OCI-LY7 (cell line): ENCODE measurements at regions not wholly inside any gene's neighbourhood (a gene's known extent, or its start where the extent isn't known, plus 50 kb on each side); places are given as distances from the start of the nearest gene placed in this dataset.
A peak's percentile ranks its signal among the peaks of the same experiment; 100 is the strongest.

ENCODE experiments used
- BruUV-seq: library from RNA; stranded (reverse); fragments of 400-500 nt; replicated peaks from 2 replicates; lab custom pipeline; 2021; lab: Mats Ljungman, UMichigan
- CTCF ChIA-PET: fragments of 300-600 bp; sonication (Branson Sonifier 250); formaldehyde crosslinking; loops from one replicate; lab custom pipeline; 2022; ENCODE audit warnings: antibody characterized with exemption; ENCODE audit not compliant: unreplicated experiment; lab: Charles Lee
- POLR2A ChIA-PET: fragments of 300-600 bp; sonication (Branson Sonifier 250); formaldehyde crosslinking; loops from one replicate; lab custom pipeline; 2022; ENCODE audit warnings: antibody characterized with exemption; lab: Charles Lee
- DNase-seq: peaks from one replicate; pipeline ENCODE4 v3.0.0-alpha.2; 2015; ENCODE audit warnings: low spot score
- H2AFZ ChIP-seq: fragments of 200-600 bp; sonication (generic), shearing (Covaris generic); 2 replicates; pipeline ENCODE4 v1.6.1; 2014; ENCODE audit warnings: mild to moderate bottlenecking, antibody characterized with exemption, low read length, moderate library complexity
- H3K27ac ChIP-seq: fragments of 200-600 bp; sonication (generic); 2 replicates; pipeline ENCODE4 v1.5.1; 2014; ENCODE audit warnings: mixed run types, low read depth, mild to moderate bottlenecking, moderate library complexity, low read length, inconsistent platforms; ENCODE audit not compliant: poor library complexity, severe bottlenecking
- H3K36me3 ChIP-seq: fragments of 200-600 bp; sonication (generic); 2 replicates; pipeline ENCODE4 v1.6.1; 2014; ENCODE audit warnings: mild to moderate bottlenecking, antibody characterized with exemption, low read length, moderate library complexity, mixed read lengths; ENCODE audit not compliant: insufficient read depth
- H3K4me1 ChIP-seq: fragments of 200-600 bp; sonication (generic); 2 replicates; pipeline ENCODE4 v1.5.1; 2014; ENCODE audit warnings: mild to moderate bottlenecking, low read length; ENCODE audit not compliant: insufficient read depth, poor library complexity, severe bottlenecking
- H3K4me2 ChIP-seq: fragments of 200-600 bp; sonication (generic); 2 replicates; pipeline ENCODE4 v1.6.1; 2014; ENCODE audit warnings: mild to moderate bottlenecking, low read length
- H3K4me3 ChIP-seq: fragments of 200-600 bp; sonication (generic); 2 replicates; pipeline ENCODE4 v1.5.1; 2014; ENCODE audit warnings: mild to moderate bottlenecking, low read depth, low read length; ENCODE audit not compliant: poor library complexity, severe bottlenecking
- H3K79me2 ChIP-seq: fragments of 200-600 bp; sonication (generic); 2 replicates; pipeline ENCODE4 v1.6.1; 2016; ENCODE audit warnings: low read depth, mild to moderate bottlenecking, low read length, moderate library complexity, mixed read lengths; ENCODE audit not compliant: insufficient read depth
- H3K9me2 ChIP-seq: fragments of 200-600 bp; sonication (generic); 2 replicates; pipeline ENCODE4 v1.6.1; 2016; ENCODE audit warnings: mild to moderate bottlenecking, low read length, mixed read lengths; ENCODE audit not compliant: insufficient read depth
- H3K9me3 ChIP-seq: fragments of 200-600 bp; sonication (generic); 2 replicates; pipeline ENCODE4 v1.6.1; 2014; ENCODE audit warnings: mild to moderate bottlenecking, mixed run types, low read length, mixed read lengths
- H4K20me1 ChIP-seq: fragments of 200-600 bp; sonication (generic); 2 replicates; pipeline ENCODE4 v1.6.1; 2014; ENCODE audit warnings: mild to moderate bottlenecking, antibody characterized with exemption, low read length, moderate library complexity, mixed read lengths; ENCODE audit not compliant: insufficient read depth
- EZH2phosphoT487 ChIP-seq: fragments of 200-600 bp; sonication (generic); IDR thresholded peaks from 2 replicates; pipeline ENCODE4 v1.6.1; 2018; ENCODE audit warnings: low read depth, borderline replicate concordance, mild to moderate bottlenecking, mixed run types, antibody characterized with exemption, low read length, moderate library complexity, mixed read lengths
- intact Hi-C: fragments of 100-400 bp; cut with micrococcal nuclease; formaldehyde crosslinking; loops from one replicate; pipeline ENCODE4 v1.10.0; 2022; ENCODE audit not compliant: unreplicated experiment
- TF ChIP-seq, protein P1 (sequence below): fragments of 200-600 bp; sonication (generic); conservative IDR thresholded peaks from 2 replicates; pipeline ENCODE4 v1.5.1; 2014; ENCODE audit warnings: mild to moderate bottlenecking, antibody characterized with exemption, low read length, moderate library complexity, mixed read lengths

DNA sequence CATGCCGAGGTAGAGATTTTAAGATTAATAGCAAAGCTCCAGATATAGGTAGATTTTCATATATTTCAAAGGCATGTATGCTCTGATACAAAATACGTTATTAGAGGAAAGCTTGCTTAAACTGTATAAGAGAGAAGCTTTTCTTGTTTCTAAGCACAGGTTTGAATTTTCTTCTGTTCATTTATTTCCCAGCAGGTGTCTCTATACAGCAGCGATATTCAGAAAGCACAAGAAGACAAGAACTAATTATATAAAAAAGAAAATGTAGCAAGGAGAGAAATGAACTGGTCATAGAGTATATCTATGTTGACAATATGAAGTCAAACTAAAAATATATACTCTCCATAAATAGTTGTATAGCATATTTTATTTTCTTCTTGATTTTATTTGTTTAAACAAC, 307.4 kb upstream of the NOVA1 start:
- DNase-seq = no peak

DNA sequence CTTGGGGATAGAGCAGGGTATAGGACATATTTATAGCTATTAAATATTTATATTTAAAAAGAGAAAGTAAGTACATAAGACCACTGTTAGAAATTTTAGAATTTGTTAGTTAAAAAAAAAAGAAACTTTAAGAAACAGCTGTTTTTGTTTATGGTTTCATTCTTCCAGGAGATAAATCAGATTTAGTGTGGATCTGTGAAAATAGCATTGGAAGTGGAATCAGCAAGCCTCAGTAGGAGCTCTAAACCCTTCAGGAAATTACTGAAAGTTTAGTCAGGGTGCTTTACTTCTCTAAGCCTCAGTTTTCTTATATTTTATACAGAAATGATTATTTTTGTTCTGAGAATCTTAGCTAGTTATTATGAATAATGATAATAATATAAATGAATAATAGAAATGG, 316.0 kb upstream of the NOVA1 start:
- DNase-seq = no peak
- CTCF ChIA-PET = no interaction called here
- Histone ChIP-seq H3K79me2 (no peaks in the 10 kb centered on the region), H2AFZ (no peak overlapping the region), H3K27ac (no peak overlapping the region), H3K4me3 (no peak overlapping the region), H3K36me3 (no peaks in the 10 kb centered on the region), H3K9me2 (no peaks in the 10 kb centered on the region), H3K9me3 (peaks cover 5% of the 10 kb centered on the region; the same call in 1 of the 2 replicates), H4K20me1 (no peaks in the 10 kb centered on the region), H3K4me2 (no peak overlapping the region), H3K4me1 (no peaks in the 10 kb centered on the region)
- intact Hi-C loops = no loop called here
- no TSS peak for BruUV-seq
- no peak for TF ChIP-seq EZH2phosphoT487
- TF ChIP-seq, protein P1, sequence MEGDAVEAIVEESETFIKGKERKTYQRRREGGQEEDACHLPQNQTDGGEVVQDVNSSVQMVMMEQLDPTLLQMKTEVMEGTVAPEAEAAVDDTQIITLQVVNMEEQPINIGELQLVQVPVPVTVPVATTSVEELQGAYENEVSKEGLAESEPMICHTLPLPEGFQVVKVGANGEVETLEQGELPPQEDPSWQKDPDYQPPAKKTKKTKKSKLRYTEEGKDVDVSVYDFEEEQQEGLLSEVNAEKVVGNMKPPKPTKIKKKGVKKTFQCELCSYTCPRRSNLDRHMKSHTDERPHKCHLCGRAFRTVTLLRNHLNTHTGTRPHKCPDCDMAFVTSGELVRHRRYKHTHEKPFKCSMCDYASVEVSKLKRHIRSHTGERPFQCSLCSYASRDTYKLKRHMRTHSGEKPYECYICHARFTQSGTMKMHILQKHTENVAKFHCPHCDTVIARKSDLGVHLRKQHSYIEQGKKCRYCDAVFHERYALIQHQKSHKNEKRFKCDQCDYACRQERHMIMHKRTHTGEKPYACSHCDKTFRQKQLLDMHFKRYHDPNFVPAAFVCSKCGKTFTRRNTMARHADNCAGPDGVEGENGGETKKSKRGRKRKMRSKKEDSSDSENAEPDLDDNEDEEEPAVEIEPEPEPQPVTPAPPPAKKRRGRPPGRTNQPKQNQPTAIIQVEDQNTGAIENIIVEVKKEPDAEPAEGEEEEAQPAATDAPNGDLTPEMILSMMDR = no peak
- POLR2A ChIA-PET = interaction anchor here (0.6 to 0.9 kb wide), 3 partner anchors 9 to 334 kb away, joined by 3 read pairs; no protein-coding TSS in a partner anchor

More for the DNA sequence above, 307.4 kb upstream of the NOVA1 start:
- Histone ChIP-seq H3K9me2 (no peaks in the 10 kb centered on the region), H3K36me3 (no peaks in the 10 kb centered on the region), H3K4me2 (no peak overlapping the region), H3K27ac (no peak overlapping the region), H3K4me3 (no peak overlapping the region), H2AFZ (no peak overlapping the region), H4K20me1 (no peaks in the 10 kb centered on the region), H3K79me2 (no peaks in the 10 kb centered on the region), H3K9me3 (peaks cover 14% of the 10 kb centered on the region; the same call in 1 of the 2 replicates), H3K4me1 (no peaks in the 10 kb centered on the region)
- POLR2A ChIA-PET = interaction anchor here (0.6 kb wide), 1 partner anchor 1040 kb away, joined by 3 read pairs; no protein-coding TSS in a partner anchor
- CTCF ChIA-PET = no interaction called here
- intact Hi-C loops = no loop called here
- BruUV-seq = no TSS peak
- TF ChIP-seq, protein P1 = no peak
- no peak for TF ChIP-seq EZH2phosphoT487

DNA sequence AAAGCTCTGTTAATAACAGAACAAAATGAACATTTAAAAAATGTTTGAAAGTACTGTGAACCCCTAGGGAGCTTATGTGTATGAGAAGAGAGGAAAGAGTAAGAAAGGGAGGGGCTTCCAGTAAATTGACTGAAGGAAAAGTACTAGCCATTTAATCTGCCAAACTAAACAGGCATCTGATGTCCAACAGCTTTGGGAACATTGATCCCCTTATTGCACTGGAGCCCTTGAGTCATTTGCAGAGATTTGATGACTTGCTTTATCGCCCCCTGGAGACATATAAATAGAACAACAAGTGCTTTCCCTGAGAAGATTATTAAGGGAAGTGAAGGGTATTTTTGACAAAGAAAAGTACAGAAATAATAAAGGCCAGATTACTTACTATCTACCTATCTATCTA, 319.3 kb upstream of the NOVA1 start:
- intact Hi-C loops = no loop called here
- CTCF ChIA-PET = no interaction called here
- POLR2A ChIA-PET = no interaction called here
- Histone ChIP-seq H3K36me3 (no peaks in the 10 kb centered on the region), H3K4me1 (no peaks in the 10 kb centered on the region), H3K9me2 (no peaks in the 10 kb centered on the region), H4K20me1 (no peaks in the 10 kb centered on the region), H3K4me3 (no peak overlapping the region), H2AFZ (no peak overlapping the region), H3K9me3 (peaks cover 4% of the 10 kb centered on the region), H3K79me2 (no peaks in the 10 kb centered on the region), H3K4me2 (no peak overlapping the region), H3K27ac (no peak overlapping the region)
- DNase-seq = peak; percentile 1
- TF ChIP-seq, protein P1 = peak; percentile 51
- TF ChIP-seq EZH2phosphoT487 = no peak
- BruUV-seq = no TSS peak
